Activated T-helper 1 cell treated with anti-CD3 and anti-CD28 coated beads, Interleukin-12 subunit alpha, Interleukin-12 subunit beta, Interleukin-2, Interleukin-4 antibody, amounts not matched to agents 30 ng/mL and 10 ng/mL and 1 ng/mL, durations not matched to agents 14 hours and 24 hours and 36 hours (primary cell): ENCODE measurements at regions not wholly inside any gene's neighbourhood (a gene's known extent, or its start where the extent isn't known, plus 50 kb on each side); places are given as distances from the start of the nearest gene placed in this dataset.
"Not testable (repeated sequence)": the region's sequence is repeated elsewhere in the genome, so short reads cannot be mapped to it uniquely, and the experiment has no call there.

Experiments used
- DNase-seq: peaks from one replicate; pipeline ENCODE4 v3.0.0; 2021; ENCODE audit warnings: low spot score
- H3K27ac Mint-ChIP-seq: one replicate; pipeline ENCODE4 v1.8.0; 2021; ENCODE audit warnings: mild to moderate bottlenecking, mixed read lengths
- H3K27me3 Mint-ChIP-seq: one replicate; pipeline ENCODE4 v1.8.0; 2022; ENCODE audit warnings: mild to moderate bottlenecking, moderate library complexity, mixed read lengths; ENCODE audit not compliant: insufficient read depth
- H3K36me3 Mint-ChIP-seq: one replicate; pipeline ENCODE4 v1.8.0; 2021; ENCODE audit warnings: low read depth, mixed read lengths
- H3K4me1 Mint-ChIP-seq: one replicate; pipeline ENCODE4 v1.8.0; 2021; ENCODE audit warnings: low read depth, mixed read lengths
- H3K4me3 Mint-ChIP-seq: one replicate; pipeline ENCODE4 v1.8.0; 2021; ENCODE audit warnings: mild to moderate bottlenecking, moderate library complexity, mixed read lengths
- H3K9me3 Mint-ChIP-seq: one replicate; pipeline ENCODE4 v1.8.0; 2021; ENCODE audit warnings: mixed read lengths
- intact Hi-C: fragments of 100-400 bp; cut with micrococcal nuclease; formaldehyde crosslinking; loops from one replicate; pipeline ENCODE4 v1.15.1; 2024

DNA sequence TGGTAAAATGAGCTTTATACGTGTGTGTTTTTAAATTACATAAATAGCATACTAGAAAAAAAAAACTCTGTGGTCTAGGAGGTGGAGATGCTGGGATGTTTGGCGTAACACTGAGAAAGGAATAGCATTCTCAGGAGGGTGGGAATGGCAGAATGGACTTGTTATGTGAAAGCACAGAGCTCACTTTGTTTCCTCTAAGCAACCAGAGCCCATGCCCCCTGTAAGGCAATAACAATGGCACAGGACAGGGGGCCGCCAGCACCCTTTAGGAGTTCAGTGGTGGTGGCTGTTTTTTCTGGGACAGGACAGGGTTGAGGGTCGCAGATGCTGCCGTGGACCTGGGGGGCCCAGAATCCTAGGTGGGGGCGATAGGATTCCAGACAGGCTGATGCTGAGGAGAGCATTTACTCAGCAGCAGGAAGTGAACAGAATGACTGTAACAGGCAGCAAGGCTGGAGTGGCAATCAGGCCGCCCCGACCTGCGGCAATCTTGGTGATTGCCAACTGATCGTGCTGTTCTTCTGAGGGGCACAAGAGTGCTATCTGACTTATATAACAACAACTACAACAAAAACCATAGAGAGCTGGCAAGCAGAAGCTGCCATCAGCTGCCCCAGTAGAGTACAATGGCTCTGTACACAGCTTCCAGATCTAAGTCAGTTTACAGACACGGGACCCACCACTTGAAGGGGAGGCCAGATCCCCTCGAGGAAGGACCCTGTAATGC lies 160.4 kb downstream of the UACA start:
- Mint-ChIP-seq H3K27me3 (peaks cover 5% of the 10 kb centered on the region), H3K4me1 (no peaks in the 10 kb centered on the region), H3K9me3 (peaks cover 3% of the 10 kb centered on the region), H3K36me3 (no peaks in the 10 kb centered on the region), H3K27ac (no peak overlapping the region), H3K4me3 (no peak overlapping the region)
- no peak for DNase-seq
- intact Hi-C loops = no loop called here

DNA sequence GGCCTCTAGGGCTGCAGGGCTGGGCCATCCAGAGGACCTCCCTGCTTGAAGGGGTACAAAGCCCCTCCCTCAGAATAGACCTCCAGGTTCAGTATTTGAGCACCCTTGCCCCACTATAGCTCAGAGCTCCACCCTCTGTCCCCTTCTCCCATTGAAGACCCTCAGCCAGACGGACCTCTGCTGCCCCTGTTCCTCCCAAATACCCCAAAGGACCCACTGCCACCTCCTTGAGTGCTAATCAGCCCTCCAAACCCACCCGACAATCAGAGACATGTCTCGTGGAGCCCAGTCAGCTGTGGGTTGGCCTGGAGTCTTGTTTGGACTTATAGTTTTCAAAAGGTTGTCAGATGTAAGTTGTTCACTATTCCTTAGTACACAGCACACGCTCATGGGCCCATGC lies 161.1 kb downstream of the UACA start:
- peaks cover 3% of the 10 kb centered on the region for H3K9me3 Mint-ChIP-seq
- intact Hi-C loops = no loop called here
- H3K4me3 Mint-ChIP-seq = no peak overlapping the region
- peaks cover 8% of the 10 kb centered on the region for H3K27me3 Mint-ChIP-seq
- no peaks in the 10 kb centered on the region for H3K4me1 Mint-ChIP-seq
- H3K36me3 Mint-ChIP-seq = no peaks in the 10 kb centered on the region
- no peak overlapping the region for H3K27ac Mint-ChIP-seq
- DNase-seq = no peak

DNA sequence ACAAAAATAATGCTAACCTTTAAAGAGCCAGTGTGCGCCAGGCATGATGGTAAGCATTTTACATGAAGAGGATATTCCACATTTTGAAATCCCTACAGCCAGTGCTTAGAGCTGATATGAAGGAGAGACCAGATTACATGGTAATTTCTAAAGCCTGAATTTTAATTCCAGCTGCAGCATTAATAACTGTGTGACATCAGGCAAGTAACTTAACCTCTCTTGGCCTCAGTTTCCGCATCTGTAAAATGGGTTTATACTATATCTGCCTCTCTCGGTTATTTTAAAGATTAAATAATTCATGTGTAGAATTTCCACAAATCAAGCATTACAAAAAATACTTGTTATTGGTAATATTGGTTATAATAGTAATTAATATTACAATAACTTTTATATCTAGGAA lies 165.4 kb downstream of the UACA start:
- intact Hi-C loops = no loop called here
- Mint-ChIP-seq H3K4me3 (no peak overlapping the region), H3K27me3 (peaks cover 11% of the 10 kb centered on the region), H3K4me1 (no peaks in the 10 kb centered on the region), H3K9me3 (peaks cover 25% of the 10 kb centered on the region), H3K27ac (no peak overlapping the region), H3K36me3 (peaks cover 3% of the 10 kb centered on the region)
- DNase-seq = no peak

DNA sequence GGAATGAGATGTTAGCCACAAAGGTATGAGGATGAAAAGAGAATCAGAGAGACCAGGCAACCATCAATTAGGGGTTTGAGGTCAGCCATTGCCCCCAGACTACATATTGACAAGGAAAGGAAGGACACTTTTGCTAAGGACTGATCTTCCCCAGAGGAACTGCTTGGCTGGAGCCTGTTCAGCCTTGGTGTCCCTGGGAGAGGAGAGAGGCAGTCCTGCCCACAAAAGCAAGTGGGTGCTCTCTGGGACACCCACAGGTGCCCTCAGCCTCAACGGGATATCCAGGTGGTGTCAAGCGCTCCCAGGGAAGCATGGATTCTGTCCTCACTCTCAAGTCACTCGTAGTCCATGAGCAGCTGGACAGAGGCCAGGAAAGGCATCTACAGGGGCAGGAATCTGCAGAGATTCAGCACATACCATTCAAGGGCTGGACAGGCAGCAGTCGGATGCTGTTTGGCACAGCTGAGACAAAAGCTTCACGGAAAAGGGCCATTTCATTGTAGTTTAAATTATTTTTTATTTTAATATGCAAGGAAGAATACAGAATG lies 166.2 kb downstream of the UACA start:
- H3K27me3 Mint-ChIP-seq = peaks cover 11% of the 10 kb centered on the region
- H3K36me3 Mint-ChIP-seq = peaks cover 3% of the 10 kb centered on the region
- no peak overlapping the region for H3K27ac Mint-ChIP-seq
- intact Hi-C loops = no loop called here
- H3K9me3 Mint-ChIP-seq = peaks cover 29% of the 10 kb centered on the region
- no peak overlapping the region for H3K4me3 Mint-ChIP-seq
- DNase-seq = no peak
- no peaks in the 10 kb centered on the region for H3K4me1 Mint-ChIP-seq

DNA sequence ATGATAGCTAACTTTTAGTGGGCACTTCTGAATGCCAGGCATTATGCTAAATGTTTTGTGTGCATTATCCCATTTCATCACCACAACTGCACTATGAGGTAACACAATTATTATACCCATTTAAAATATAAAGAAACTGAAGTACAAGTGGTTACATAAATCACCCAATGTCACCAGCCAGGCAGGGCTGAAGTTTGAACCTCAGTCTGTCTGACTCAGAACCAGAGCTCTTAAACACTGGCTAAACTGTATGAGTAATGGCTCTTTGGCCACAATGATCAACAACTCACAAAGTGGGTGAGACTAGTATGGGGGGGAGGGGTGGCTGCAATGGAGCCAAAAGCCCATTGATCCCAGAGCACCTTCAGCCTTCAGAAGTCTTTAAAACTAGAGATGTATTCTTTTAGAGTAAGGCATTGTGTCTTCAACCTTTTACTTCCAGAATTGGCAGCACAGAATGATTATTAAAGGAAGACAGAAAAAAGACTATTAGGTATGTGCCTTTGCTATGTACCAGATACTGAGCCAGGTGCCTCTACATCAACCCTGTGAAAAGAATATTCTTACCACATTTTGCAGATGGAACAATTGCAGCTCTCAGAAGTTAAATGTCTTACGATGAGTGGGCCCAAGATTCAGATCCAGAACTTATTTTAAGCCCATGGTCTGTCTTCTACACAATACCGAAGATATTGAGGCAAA lies 166.9 kb downstream of the UACA start:
- peaks cover 11% of the 10 kb centered on the region for H3K27me3 Mint-ChIP-seq
- H3K9me3 Mint-ChIP-seq = peaks cover 32% of the 10 kb centered on the region
- H3K27ac Mint-ChIP-seq = no peak overlapping the region
- DNase-seq = no peak
- peaks cover 3% of the 10 kb centered on the region for H3K36me3 Mint-ChIP-seq
- no peak overlapping the region for H3K4me3 Mint-ChIP-seq
- intact Hi-C loops = no loop called here
- no peaks in the 10 kb centered on the region for H3K4me1 Mint-ChIP-seq

DNA sequence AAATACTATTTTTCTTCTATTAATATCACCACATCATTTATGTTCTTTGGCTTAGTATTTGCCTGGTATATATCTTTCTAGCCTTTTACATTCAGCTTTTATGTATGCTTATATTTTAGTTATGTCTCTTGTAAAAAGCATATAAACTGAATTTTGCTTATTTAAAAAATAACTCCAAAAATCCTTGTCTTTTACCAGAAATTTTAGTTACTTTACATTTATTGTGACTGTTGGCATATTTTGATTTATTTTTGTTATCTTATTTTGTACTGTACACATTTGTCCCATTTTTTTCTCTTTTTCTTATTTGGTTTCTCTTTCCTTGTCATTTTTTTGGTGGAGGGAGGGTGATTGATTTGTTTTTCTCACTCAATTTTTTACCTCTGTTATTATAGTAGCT lies 169.6 kb downstream of the UACA start:
- no peak overlapping the region for H3K4me3 Mint-ChIP-seq
- intact Hi-C loops = no loop called here
- DNase-seq = no peak
- H3K9me3 Mint-ChIP-seq = peaks cover 32% of the 10 kb centered on the region
- H3K27me3 Mint-ChIP-seq = peaks cover 14% of the 10 kb centered on the region
- H3K27ac Mint-ChIP-seq = no peak overlapping the region
- H3K36me3 Mint-ChIP-seq = peaks cover 3% of the 10 kb centered on the region
- H3K4me1 Mint-ChIP-seq = peaks cover 8% of the 10 kb centered on the region

DNA sequence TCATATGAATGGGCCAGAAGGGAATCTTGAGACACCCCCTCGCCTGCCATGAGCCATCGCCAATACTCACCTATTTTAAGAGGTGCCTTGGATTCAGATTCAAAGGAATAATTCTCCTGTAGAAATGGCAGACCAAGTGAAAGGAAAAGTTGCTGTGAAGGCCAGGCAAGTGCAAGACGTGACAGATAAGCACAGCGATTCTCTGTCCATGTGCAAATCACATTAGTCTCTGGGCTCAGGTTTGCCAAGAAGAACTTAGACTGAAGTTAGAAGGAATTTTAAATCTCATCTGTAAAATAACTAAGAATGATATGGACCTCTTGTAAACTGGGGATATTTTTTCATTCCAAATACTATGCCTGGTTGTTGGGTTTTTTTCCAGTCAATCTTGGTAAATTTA lies 173.6 kb downstream of the UACA start:
- H3K4me3 Mint-ChIP-seq = no peak overlapping the region
- H3K27ac Mint-ChIP-seq = no peak overlapping the region
- intact Hi-C loops = no loop called here
- H3K4me1 Mint-ChIP-seq = peaks cover 15% of the 10 kb centered on the region
- H3K9me3 Mint-ChIP-seq = peaks cover 23% of the 10 kb centered on the region
- H3K27me3 Mint-ChIP-seq = peaks cover 17% of the 10 kb centered on the region
- no peak for DNase-seq
- peaks cover 1% of the 10 kb centered on the region for H3K36me3 Mint-ChIP-seq

DNA sequence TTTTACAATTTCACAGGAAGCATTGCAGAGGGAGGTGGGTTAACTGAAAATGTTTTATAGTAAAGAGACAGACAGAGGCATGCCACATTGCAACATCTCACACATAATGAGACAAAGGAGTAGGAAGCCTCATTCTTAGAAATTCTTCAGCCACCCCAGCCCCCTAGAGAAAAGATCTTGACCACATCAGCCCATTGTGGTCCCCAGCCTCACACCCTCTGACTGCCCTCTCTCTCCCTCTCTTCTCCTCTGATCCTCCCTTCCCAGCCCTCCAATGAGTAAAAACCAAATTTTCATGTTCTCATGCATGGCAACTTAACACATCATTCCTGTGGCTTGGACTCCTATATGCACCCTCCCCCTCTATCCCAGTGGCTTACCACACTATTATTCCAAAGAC lies 174.1 kb downstream of the UACA start:
- intact Hi-C loops = no loop called here
- Mint-ChIP-seq H3K27ac (no peak overlapping the region), H3K36me3 (no peaks in the 10 kb centered on the region), H3K4me3 (no peak overlapping the region), H3K9me3 (peaks cover 20% of the 10 kb centered on the region), H3K27me3 (peaks cover 21% of the 10 kb centered on the region), H3K4me1 (peaks cover 15% of the 10 kb centered on the region)
- DNase-seq = no peak

DNA sequence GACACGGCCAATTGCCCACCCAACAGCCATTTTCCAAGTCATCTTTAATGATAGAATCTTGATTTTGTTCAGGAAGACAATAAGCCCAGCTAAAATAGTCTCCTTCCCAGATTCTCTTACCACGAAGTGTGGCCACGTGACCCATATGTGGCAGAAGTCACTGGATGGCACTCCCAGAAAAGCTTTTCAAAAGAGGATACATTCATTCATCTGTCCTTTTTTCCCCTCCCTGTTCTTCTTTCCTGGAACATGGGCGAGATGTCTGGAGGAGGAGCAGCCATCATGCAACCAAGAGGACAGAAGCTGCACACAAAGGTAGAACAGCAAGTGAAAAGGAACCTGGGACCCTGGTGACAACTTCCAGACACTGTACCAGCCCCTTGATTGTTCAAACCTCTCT lies 174.7 kb downstream of the UACA start:
- Mint-ChIP-seq H3K4me1 (peaks cover 15% of the 10 kb centered on the region), H3K27ac (no peak overlapping the region), H3K36me3 (no peaks in the 10 kb centered on the region), H3K9me3 (peaks cover 15% of the 10 kb centered on the region), H3K27me3 (peaks cover 27% of the 10 kb centered on the region), H3K4me3 (no peak overlapping the region)
- intact Hi-C loops = no loop called here
- DNase-seq = no peak

DNA sequence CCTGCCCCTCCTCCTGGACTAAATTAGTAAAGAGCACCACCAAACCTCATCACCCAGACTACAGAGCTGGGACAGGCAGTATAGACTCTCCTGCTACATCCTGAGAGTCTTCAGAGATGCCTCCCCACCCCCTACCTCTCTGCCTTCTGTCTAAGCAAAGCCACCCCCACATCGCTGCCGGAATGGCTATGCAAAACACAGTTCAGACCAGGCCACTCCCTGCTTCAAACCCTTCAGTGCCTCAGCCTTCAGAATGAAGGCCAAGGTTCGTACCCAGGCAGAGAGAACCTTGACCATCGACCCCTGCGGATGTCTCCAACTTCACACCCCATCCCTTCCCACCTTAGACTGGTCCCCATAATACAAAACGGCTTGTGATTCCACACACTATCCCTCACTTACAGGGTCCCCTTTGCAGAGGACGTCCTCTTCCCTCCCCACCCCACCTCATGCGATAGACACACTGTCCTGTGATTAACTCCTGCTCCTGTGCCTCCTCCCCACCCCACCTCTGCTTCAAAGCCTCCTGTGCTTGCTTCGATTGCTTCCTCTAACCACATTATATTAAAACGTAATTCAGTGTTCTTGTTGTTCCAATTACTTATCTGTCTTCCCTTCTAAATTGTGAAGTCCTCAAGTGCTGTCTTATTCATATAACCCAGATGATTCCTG lies 175.3 kb downstream of the UACA start:
- intact Hi-C loops = no loop called here
- Mint-ChIP-seq H3K4me1 (peaks cover 15% of the 10 kb centered on the region), H3K27me3 (peaks cover 27% of the 10 kb centered on the region), H3K27ac (no peak overlapping the region), H3K9me3 (peaks cover 11% of the 10 kb centered on the region), H3K36me3 (no peaks in the 10 kb centered on the region), H3K4me3 (no peak overlapping the region)
- DNase-seq = no peak

DNA sequence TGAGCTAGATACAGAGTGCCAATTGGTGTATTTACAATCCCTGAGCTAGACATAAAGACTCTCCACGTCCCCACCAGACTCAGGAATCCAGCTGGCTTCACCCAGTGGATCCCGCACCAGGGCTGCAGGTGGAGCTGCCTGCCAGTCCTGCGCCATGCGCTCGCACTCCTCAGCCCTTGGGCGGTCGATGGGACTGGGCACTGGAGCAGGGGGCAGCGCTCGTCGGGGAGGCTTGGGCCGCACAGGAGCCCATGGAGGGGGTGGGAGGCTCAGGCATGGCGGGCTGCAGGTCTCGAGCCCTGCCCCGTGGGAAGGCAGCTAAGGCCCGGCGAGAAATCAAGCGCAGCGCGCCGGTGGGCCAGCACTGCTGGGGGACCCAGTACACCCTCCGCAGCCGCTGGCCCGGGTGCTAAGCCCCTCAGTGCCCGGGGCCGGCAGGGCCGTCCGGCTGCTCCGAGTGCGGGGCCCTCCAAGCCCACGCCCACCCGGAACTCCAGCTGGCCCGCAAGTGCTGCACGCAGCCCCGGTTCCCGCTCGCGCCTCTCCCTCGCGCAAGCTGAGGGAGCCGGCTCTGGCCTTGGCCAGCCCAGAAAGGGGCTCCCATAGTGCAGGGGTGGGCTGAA lies 176.2 kb downstream of the UACA start:
- H3K4me3 Mint-ChIP-seq, intact Hi-C loops, DNase-seq, H3K9me3 Mint-ChIP-seq, H3K36me3 Mint-ChIP-seq, H3K27ac Mint-ChIP-seq: not testable (repeated sequence)
- Mint-ChIP-seq H3K27me3 (peaks cover 27% of the 10 kb centered on the region), H3K4me1 (peaks cover 15% of the 10 kb centered on the region)

DNA sequence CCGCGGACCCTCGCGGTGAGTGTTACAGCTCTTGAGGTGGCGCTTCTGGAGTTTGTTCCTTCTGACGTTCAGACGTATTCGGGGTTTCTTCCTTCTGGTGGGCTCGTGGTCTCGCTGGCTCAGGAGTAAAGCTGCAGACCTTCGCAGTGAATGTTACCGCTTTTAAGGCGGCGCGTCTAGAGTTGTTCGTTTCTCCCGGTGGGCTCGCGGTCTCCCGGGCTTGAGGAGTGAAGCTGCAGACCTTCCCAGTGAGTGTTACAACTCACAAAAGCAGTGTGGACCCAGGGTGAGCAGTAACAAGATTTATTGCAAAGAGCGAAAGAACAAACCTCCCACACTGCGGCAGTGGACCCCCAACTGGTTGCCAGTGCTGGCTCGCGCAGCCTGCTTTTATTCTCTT lies 177.1 kb downstream of the UACA start:
- peaks cover under 1% of the 10 kb centered on the region for H3K9me3 Mint-ChIP-seq
- intact Hi-C loops = no loop called here
- no peak overlapping the region for H3K27ac Mint-ChIP-seq
- H3K4me3 Mint-ChIP-seq = no peak overlapping the region
- no peaks in the 10 kb centered on the region for H3K36me3 Mint-ChIP-seq
- no peak for DNase-seq
- peaks cover 27% of the 10 kb centered on the region for H3K27me3 Mint-ChIP-seq
- peaks cover 15% of the 10 kb centered on the region for H3K4me1 Mint-ChIP-seq

DNA sequence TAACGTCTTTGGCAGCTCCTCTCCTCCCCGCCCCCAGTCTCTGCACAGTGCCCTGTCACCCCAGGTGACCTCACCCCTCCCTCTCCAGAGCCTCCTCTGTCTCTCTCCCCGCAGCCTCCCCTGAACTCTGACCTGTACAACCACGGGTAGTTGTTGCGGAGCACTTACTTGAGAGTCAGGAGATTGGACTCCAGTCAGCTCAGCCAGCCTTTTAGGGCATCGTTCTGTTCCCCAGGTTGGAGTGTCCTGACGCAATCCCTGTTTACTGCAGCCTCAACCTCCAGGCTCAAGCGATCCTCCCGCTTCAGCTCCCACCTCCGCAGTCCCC lies 177.7 kb downstream of the UACA start:
- no peak for DNase-seq
- H3K9me3 Mint-ChIP-seq = no peaks in the 10 kb centered on the region
- peaks cover 27% of the 10 kb centered on the region for H3K27me3 Mint-ChIP-seq
- intact Hi-C loops = no loop called here
- no peaks in the 10 kb centered on the region for H3K36me3 Mint-ChIP-seq
- no peak overlapping the region for H3K4me3 Mint-ChIP-seq
- H3K27ac Mint-ChIP-seq = no peak overlapping the region
- peaks cover 15% of the 10 kb centered on the region for H3K4me1 Mint-ChIP-seq
